ENCODE measurements at regions not wholly inside any gene's neighbourhood (a gene's known extent, or its start where the extent isn't known, plus 50 kb on each side); places are given as distances from the start of the nearest gene placed in this dataset.

DNA sequence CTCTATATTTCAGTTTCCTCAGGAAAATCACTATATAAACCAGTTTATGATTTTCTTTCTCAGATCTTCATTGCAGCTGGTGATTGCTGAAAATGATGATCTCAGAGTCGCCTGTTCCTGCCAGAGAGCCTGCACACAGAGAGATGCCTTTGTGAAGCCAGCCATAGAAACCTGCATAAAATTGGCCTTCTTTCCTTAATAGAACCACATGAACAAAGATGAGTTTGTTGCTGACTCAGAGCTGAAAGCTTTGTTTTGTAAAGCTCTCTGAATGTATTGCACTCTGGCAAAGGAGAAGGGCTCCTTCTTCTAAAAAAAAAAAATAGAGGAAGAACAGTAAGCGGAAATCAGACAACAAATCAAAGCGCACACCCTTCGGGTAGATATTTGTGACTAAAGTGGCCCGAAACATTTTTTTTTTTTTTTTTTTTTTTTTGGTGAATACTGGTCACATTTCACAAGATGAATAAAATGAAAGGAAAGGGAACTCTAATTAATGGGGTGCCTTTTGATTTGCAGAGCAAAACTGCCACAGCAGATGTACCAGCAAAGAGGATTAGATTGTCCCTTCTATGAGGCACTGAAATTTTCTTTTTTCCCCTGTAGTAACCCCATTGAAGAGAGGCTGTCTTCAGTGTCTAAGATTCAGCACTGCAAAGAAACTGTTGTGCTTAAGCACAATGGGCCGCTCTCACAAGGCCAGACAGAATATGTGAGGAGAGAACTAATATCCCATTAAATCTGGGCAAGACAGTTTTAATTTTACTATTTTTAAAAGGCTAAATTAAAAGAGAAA lies 75.1 kb upstream of the PTPRZ1 start:
- Histone ChIP-seq H3K27me3 (ENCODE audit: control insufficient read depth, insufficient read depth, low read length) (no peaks in the 10 kb centered on the region), H3K4me3 (ENCODE audit: low read length in 3 of 3) (no peak overlapping the region), H3K9ac (ENCODE audit: low read length in 3 of 3) (no peak overlapping the region), H3K27ac (ENCODE audit: low read depth in 2 of 2, low read length in 2 of 2) (no peak overlapping the region), H3K9me3 (ENCODE audit: control insufficient read depth in 2 of 3, insufficient read depth in 1 of 3, low read length in 3 of 3) (no peaks in the 10 kb centered on the region), H3K4me1 (ENCODE audit: control insufficient read depth in 2 of 3, insufficient read depth in 2 of 3, low read depth in 1 of 3, low read length in 3 of 3) (no peaks in the 10 kb centered on the region), H3K36me3 (ENCODE audit: control insufficient read depth in 2 of 3, insufficient read depth in 3 of 3, low read length in 3 of 3) (no peaks in the 10 kb centered on the region)
- TF ChIP-seq CTCF (IDR thresholded peaks at IDR 0.05; ENCODE audit: borderline replicate concordance, extremely low read depth, insufficient read depth): no peak
- DNase-seq (peak in 1 of 5 donors; percentile 2), FAIRE-seq (no peak)
- intact Hi-C loops (cut with DNase I): no loop called here

DNA sequence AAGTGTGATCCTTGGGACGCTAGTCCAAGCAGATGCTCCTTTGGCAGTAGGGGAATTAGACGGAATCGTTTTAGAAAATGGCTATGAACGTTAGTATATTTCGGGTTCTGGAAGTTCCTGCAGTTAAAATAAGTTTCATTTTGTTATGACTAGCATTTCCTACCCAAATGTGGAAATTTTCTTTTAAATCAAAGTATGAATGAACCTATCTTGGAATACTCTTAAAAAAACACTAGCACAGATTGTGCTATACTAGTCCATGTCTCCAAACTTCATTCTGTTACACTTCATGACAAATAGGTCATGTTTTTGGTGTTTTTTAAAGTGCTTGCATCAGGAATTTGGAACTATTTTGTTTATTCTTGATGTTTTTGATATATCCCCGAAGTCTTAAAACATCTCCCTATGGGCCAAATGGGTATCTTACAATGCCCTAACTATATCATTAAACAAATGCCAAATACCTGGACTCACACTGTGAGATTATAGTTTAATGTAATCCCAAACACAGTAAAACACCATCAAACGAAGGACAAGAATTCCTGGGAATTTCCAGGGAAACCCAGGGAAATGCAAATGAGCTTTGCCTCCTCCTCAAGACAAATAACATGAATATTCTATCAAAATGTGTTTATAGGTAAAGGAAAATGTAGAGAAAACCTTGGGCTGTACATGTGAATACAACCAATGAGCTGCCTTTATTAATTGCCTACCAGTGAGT lies 75.9 kb upstream of the PTPRZ1 start:
- TF ChIP-seq CTCF (IDR thresholded peaks at IDR 0.05; ENCODE audit: borderline replicate concordance, extremely low read depth, insufficient read depth): no peak
- intact Hi-C loops (cut with DNase I): no loop called here
- Histone ChIP-seq H3K9me3 (ENCODE audit: control insufficient read depth in 2 of 3, insufficient read depth in 1 of 3, low read length in 3 of 3) (no peaks in the 10 kb centered on the region), H3K27ac (ENCODE audit: low read depth in 2 of 2, low read length in 2 of 2) (no peak overlapping the region), H3K9ac (ENCODE audit: low read length in 3 of 3) (no peak overlapping the region), H3K4me3 (ENCODE audit: low read length in 3 of 3) (no peak overlapping the region), H3K27me3 (ENCODE audit: control insufficient read depth, insufficient read depth, low read length) (no peaks in the 10 kb centered on the region), H3K36me3 (ENCODE audit: control insufficient read depth in 2 of 3, insufficient read depth in 3 of 3, low read length in 3 of 3) (no peaks in the 10 kb centered on the region), H3K4me1 (ENCODE audit: control insufficient read depth in 2 of 3, insufficient read depth in 2 of 3, low read depth in 1 of 3, low read length in 3 of 3) (no peaks in the 10 kb centered on the region)
- FAIRE-seq (no peak), DNase-seq (no peak)

- DNase-seq: no peak
- intact Hi-C loops (cut with DNase I): no loop called here
- Histone ChIP-seq H3K36me3 (ENCODE audit: control insufficient read depth in 2 of 3, insufficient read depth in 3 of 3, low read length in 3 of 3) (no peaks in the 10 kb centered on the region), H3K27me3 (ENCODE audit: control insufficient read depth, insufficient read depth, low read length) (no peaks in the 10 kb centered on the region), H3K9me3 (ENCODE audit: control insufficient read depth in 2 of 3, insufficient read depth in 1 of 3, low read length in 3 of 3) (no peaks in the 10 kb centered on the region), H3K9ac (ENCODE audit: low read length in 3 of 3) (no peak overlapping the region), H3K4me1 (ENCODE audit: control insufficient read depth in 2 of 3, insufficient read depth in 2 of 3, low read depth in 1 of 3, low read length in 3 of 3) (no peaks in the 10 kb centered on the region), H3K27ac (ENCODE audit: low read depth in 2 of 2, low read length in 2 of 2) (no peak overlapping the region), H3K4me3 (ENCODE audit: low read length in 3 of 3) (no peak overlapping the region)
- no peak for FAIRE-seq
- TF ChIP-seq CTCF (IDR thresholded peaks at IDR 0.05; ENCODE audit: borderline replicate concordance, extremely low read depth, insufficient read depth): no peak
These were observed 76.6 kb upstream of the PTPRZ1 start for GRCh38 chr7:121796381-121796780.
